Loucy (cell line): ENCODE measurements at regions not wholly inside any gene's neighbourhood (a gene's known extent, or its start where the extent isn't known, plus 50 kb on each side); places are given as distances from the start of the nearest gene placed in this dataset.

Experiments used
- CTCF ChIP-seq: fragments of 200-600 bp; sonication (generic); conservative IDR thresholded peaks from 2 replicates; pipeline ENCODE4 v1.5.1; 2014; ENCODE audit warnings: mild to moderate bottlenecking, antibody characterized with exemption, low read length
- EZH2phosphoT487 ChIP-seq: fragments of 200-600 bp; IDR thresholded peaks from 2 replicates; pipeline ENCODE4 v1.6.1; 2018; ENCODE audit warnings: antibody characterized with exemption, mild to moderate bottlenecking, moderate library complexity, borderline replicate concordance

DNA sequence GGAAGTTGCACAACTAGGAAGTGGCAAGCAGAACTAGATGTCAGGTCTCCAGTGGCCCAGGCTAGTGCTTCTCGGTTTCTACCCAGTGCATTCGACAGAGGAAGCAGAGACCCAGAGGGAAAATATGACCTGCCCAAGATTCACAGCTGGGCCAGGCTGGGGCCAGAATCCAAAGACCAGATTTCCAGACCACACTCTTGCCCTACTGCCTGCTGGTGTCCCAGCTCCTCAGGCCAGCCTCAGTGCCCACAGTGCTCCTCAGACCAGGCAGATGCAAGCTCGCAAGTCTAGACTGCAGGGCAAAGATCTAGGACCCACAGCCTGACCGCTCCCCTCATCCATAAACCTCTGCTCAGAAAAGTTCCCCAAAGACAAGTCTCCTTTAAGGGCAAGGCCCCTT, 262.6 kb downstream of the BUD13 start:
- TF ChIP-seq CTCF = no peak
- no peak for TF ChIP-seq EZH2phosphoT487
